Cardiac fibroblast (primary cell): ENCODE measurements at regions not wholly inside any gene's neighbourhood (a gene's known extent, or its start where the extent isn't known, plus 50 kb on each side); places are given as distances from the start of the nearest gene placed in this dataset.

Source experiments
- DNase-seq, 2 donors: peaks; one replicate each; pipeline versions ENCODE4 v3.0.0 to v3.0.0-alpha.2; 2010; ENCODE audit warnings: low read depth in 2 of 2
- H3K4me3 ChIP-seq, 2 donors: replicated peaks in 1 of 2; 1 replicate in 1 of 2; 2 replicates in 1 of 2; pipeline ENCODE4 v1.5.1; 2011; ENCODE audit warnings: low read depth in 2 of 2, low read length in 2 of 2, mild to moderate bottlenecking in 2 of 2, moderate library complexity in 1 of 2
- CTCF ChIP-seq: IDR thresholded peaks from one replicate; pipeline ENCODE4 v1.5.1; 2011; ENCODE audit warnings: low read depth, mild to moderate bottlenecking, low read length, inconsistent platforms

GRCh38 chr1:193827516-193827915 is 641.1 kb upstream of the B3GALT2 start:
- H3K4me3 ChIP-seq = no peak overlapping the region
- no peak for TF ChIP-seq CTCF
- DNase-seq = no peak

GRCh38 chr1:193819376-193819775 is 633.0 kb upstream of the B3GALT2 start:
- no peak for DNase-seq
- no peak for TF ChIP-seq CTCF

GRCh38 chr1:193807208-193807607 is 620.8 kb upstream of the B3GALT2 start:
- DNase-seq = no peak
- no peak for TF ChIP-seq CTCF
- no peak overlapping the region for H3K4me3 ChIP-seq

More at GRCh38 chr1:193819376-193819775, 633.0 kb upstream of the B3GALT2 start:
- H3K4me3 ChIP-seq = no peak overlapping the region

- TF ChIP-seq CTCF = no peak
- H3K4me3 ChIP-seq = no peak overlapping the region
- no peak for DNase-seq
Measured at GRCh38 chr1:193806079-193807048, 620.0 kb upstream of the B3GALT2 start.

- no peak for TF ChIP-seq CTCF
- no peak for DNase-seq
Measured at GRCh38 chr1:193799948-193800690, 613.7 kb upstream of the B3GALT2 start.

GRCh38 chr1:193799371-193799770 is 613.0 kb upstream of the B3GALT2 start:
- DNase-seq = no peak
- no peak overlapping the region for H3K4me3 ChIP-seq
- no peak for TF ChIP-seq CTCF

More at GRCh38 chr1:193799948-193800690, 613.7 kb upstream of the B3GALT2 start:
- H3K4me3 ChIP-seq = no peak overlapping the region
